ENCODE measurements at regions not wholly inside any gene's neighbourhood (a gene's known extent, or its start where the extent isn't known, plus 50 kb on each side); places are given as distances from the start of the nearest gene placed in this dataset.

DNA sequence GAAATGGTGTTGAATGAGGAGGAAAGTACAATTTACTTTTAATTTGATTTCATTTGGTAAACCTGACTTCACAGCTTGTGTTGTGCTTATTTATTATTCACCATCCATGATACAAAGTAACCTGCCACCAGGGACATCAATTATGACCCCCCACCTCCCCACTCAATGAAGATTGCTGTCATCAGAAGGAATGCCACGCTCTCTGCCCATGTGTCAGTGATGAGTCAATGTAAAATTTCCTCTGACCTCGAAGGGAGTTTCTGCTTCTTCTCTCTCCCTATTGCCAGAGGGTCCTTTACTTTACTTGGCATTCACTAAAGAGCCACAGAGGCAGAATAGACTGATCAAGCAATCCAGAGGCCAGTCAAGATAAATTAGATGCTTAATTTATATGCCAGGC lies 759.7 kb downstream of the CDH11 start:
- TF ChIP-seq, protein P1, sequence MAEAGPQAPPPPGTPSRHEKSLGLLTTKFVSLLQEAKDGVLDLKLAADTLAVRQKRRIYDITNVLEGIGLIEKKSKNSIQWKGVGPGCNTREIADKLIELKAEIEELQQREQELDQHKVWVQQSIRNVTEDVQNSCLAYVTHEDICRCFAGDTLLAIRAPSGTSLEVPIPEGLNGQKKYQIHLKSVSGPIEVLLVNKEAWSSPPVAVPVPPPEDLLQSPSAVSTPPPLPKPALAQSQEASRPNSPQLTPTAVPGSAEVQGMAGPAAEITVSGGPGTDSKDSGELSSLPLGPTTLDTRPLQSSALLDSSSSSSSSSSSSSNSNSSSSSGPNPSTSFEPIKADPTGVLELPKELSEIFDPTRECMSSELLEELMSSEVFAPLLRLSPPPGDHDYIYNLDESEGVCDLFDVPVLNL (IDR thresholded peaks at IDR 0.05; ENCODE audit: low read depth, low read length), result no peak
- TF ChIP-seq SPI1 (IDR thresholded peaks at IDR 0.05; ENCODE audit: borderline replicate concordance, insufficient read depth, low read depth, low read length), result no peak
- TF ChIP-seq, protein P2, sequence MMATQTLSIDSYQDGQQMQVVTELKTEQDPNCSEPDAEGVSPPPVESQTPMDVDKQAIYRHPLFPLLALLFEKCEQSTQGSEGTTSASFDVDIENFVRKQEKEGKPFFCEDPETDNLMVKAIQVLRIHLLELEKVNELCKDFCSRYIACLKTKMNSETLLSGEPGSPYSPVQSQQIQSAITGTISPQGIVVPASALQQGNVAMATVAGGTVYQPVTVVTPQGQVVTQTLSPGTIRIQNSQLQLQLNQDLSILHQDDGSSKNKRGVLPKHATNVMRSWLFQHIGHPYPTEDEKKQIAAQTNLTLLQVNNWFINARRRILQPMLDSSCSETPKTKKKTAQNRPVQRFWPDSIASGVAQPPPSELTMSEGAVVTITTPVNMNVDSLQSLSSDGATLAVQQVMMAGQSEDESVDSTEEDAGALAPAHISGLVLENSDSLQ (IDR thresholded peaks at IDR 0.05), result no peak
- no peak for TF ChIP-seq POLR2A (IDR thresholded peaks at IDR 0.05; ENCODE audit: low read depth, low read length)
- TF ChIP-seq TAF1 (IDR thresholded peaks at IDR 0.05; ENCODE audit: borderline replicate concordance, low read depth, low read length), result no peak
- TF ChIP-seq, protein P3, sequence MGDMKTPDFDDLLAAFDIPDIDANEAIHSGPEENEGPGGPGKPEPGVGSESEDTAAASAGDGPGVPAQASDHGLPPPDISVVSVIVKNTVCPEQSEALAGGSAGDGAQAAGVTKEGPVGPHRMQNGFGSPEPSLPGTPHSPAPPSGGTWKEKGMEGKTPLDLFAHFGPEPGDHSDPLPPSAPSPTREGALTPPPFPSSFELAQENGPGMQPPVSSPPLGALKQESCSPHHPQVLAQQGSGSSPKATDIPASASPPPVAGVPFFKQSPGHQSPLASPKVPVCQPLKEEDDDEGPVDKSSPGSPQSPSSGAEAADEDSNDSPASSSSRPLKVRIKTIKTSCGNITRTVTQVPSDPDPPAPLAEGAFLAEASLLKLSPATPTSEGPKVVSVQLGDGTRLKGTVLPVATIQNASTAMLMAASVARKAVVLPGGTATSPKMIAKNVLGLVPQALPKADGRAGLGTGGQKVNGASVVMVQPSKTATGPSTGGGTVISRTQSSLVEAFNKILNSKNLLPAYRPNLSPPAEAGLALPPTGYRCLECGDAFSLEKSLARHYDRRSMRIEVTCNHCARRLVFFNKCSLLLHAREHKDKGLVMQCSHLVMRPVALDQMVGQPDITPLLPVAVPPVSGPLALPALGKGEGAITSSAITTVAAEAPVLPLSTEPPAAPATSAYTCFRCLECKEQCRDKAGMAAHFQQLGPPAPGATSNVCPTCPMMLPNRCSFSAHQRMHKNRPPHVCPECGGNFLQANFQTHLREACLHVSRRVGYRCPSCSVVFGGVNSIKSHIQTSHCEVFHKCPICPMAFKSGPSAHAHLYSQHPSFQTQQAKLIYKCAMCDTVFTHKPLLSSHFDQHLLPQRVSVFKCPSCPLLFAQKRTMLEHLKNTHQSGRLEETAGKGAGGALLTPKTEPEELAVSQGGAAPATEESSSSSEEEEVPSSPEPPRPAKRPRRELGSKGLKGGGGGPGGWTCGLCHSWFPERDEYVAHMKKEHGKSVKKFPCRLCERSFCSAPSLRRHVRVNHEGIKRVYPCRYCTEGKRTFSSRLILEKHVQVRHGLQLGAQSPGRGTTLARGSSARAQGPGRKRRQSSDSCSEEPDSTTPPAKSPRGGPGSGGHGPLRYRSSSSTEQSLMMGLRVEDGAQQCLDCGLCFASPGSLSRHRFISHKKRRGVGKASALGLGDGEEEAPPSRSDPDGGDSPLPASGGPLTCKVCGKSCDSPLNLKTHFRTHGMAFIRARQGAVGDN (IDR thresholded peaks at IDR 0.05), result no peak
- TF ChIP-seq, protein P4, sequence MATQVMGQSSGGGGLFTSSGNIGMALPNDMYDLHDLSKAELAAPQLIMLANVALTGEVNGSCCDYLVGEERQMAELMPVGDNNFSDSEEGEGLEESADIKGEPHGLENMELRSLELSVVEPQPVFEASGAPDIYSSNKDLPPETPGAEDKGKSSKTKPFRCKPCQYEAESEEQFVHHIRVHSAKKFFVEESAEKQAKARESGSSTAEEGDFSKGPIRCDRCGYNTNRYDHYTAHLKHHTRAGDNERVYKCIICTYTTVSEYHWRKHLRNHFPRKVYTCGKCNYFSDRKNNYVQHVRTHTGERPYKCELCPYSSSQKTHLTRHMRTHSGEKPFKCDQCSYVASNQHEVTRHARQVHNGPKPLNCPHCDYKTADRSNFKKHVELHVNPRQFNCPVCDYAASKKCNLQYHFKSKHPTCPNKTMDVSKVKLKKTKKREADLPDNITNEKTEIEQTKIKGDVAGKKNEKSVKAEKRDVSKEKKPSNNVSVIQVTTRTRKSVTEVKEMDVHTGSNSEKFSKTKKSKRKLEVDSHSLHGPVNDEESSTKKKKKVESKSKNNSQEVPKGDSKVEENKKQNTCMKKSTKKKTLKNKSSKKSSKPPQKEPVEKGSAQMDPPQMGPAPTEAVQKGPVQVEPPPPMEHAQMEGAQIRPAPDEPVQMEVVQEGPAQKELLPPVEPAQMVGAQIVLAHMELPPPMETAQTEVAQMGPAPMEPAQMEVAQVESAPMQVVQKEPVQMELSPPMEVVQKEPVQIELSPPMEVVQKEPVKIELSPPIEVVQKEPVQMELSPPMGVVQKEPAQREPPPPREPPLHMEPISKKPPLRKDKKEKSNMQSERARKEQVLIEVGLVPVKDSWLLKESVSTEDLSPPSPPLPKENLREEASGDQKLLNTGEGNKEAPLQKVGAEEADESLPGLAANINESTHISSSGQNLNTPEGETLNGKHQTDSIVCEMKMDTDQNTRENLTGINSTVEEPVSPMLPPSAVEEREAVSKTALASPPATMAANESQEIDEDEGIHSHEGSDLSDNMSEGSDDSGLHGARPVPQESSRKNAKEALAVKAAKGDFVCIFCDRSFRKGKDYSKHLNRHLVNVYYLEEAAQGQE (IDR thresholded peaks at IDR 0.05; ENCODE audit: low read depth, low read length), result no peak
- TF ChIP-seq, protein P5, sequence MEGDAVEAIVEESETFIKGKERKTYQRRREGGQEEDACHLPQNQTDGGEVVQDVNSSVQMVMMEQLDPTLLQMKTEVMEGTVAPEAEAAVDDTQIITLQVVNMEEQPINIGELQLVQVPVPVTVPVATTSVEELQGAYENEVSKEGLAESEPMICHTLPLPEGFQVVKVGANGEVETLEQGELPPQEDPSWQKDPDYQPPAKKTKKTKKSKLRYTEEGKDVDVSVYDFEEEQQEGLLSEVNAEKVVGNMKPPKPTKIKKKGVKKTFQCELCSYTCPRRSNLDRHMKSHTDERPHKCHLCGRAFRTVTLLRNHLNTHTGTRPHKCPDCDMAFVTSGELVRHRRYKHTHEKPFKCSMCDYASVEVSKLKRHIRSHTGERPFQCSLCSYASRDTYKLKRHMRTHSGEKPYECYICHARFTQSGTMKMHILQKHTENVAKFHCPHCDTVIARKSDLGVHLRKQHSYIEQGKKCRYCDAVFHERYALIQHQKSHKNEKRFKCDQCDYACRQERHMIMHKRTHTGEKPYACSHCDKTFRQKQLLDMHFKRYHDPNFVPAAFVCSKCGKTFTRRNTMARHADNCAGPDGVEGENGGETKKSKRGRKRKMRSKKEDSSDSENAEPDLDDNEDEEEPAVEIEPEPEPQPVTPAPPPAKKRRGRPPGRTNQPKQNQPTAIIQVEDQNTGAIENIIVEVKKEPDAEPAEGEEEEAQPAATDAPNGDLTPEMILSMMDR (IDR thresholded peaks at IDR 0.05 in 2 of 3, conservative IDR thresholded peaks at IDR 0.05 in 1 of 3; ENCODE audit: control insufficient read depth in 2 of 3, extremely low read depth in 1 of 3, insufficient read depth in 1 of 3, low read depth in 3 of 3, low read length in 3 of 3), result no peak
- TF ChIP-seq EGR1 (IDR thresholded peaks at IDR 0.05; ENCODE audit: borderline replicate concordance in 1 of 2, low read depth in 2 of 2, low read length in 2 of 2), result no peak
- TF ChIP-seq, protein P6, sequence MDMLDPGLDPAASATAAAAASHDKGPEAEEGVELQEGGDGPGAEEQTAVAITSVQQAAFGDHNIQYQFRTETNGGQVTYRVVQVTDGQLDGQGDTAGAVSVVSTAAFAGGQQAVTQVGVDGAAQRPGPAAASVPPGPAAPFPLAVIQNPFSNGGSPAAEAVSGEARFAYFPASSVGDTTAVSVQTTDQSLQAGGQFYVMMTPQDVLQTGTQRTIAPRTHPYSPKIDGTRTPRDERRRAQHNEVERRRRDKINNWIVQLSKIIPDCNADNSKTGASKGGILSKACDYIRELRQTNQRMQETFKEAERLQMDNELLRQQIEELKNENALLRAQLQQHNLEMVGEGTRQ (IDR thresholded peaks at IDR 0.05; ENCODE audit: borderline replicate concordance, low read depth, low read length), result no peak
- no peak for TF ChIP-seq GABPA (IDR thresholded peaks at IDR 0.05; ENCODE audit: low read depth)
- TF ChIP-seq CHD1 (IDR thresholded peaks at IDR 0.05; ENCODE audit: low read depth, low read length), result no peak
